ENCODE measurements at regions not wholly inside any gene's neighbourhood (a gene's known extent, or its start where the extent isn't known, plus 50 kb on each side); places are given as distances from the start of the nearest gene placed in this dataset.

GRCh38 chr6:45741437-45742171 is 274.1 kb downstream of the CLIC5 start:
- BruUV-seq (replicated peaks) = no TSS peak
- no peak overlapping the region for H2BK120ac ChIP-seq (ENCODE audit: low read depth, low read length)
- no peak overlapping the region for H3K27ac ChIP-seq (ENCODE audit: insufficient read depth, low read length)
- DNase-seq (peak; percentile 44), ATAC-seq (ENCODE audit: low read depth) (peak; percentile 46)
- no peak overlapping the region for H2AK5ac ChIP-seq (ENCODE audit: low read depth, low read length)
- in situ Hi-C loops (cut with MboI; ENCODE audit: low sequenced_read_pairs) = no loop called here
- ChIA-PET POLR2A (ENCODE audit: unreplicated experiment) (interaction anchor here (1.1 kb wide), 1 partner anchor 364 kb away, joined by 3 read pairs; the partner anchor contains the start of gene SUPT3H), CTCF (interaction anchor here (1.4 kb wide), 1 partner anchor 27 kb away, joined by 3 read pairs; no protein-coding TSS in a partner anchor)
- TF ChIP-seq SMC3 (IDR thresholded peaks at IDR 0.05; ENCODE audit: low read depth, low read length) (no peak), USF2 (IDR thresholded peaks at IDR 0.05; ENCODE audit: low read depth, low read length) (no peak), CEBPB (IDR thresholded peaks at IDR 0.05; ENCODE audit: low read depth, low read length) (no peak), POLR2A (IDR thresholded peaks at IDR 0.05; ENCODE audit: low read depth, low read length) (no peak), MAZ (IDR thresholded peaks at IDR 0.05; ENCODE audit: borderline replicate concordance, low read depth, low read length) (no peak), CHD1 (IDR thresholded peaks at IDR 0.05; ENCODE audit: low read depth, low read length) (no peak), MXI1 (IDR thresholded peaks at IDR 0.05; ENCODE audit: borderline replicate concordance, low read depth, low read length) (no peak), RFX5 (IDR thresholded peaks at IDR 0.05; ENCODE audit: low read depth, low read length) (no peak), BHLHE40 (IDR thresholded peaks at IDR 0.05; ENCODE audit: low read depth, low read length) (no peak)
- TF ChIP-seq, protein P1, sequence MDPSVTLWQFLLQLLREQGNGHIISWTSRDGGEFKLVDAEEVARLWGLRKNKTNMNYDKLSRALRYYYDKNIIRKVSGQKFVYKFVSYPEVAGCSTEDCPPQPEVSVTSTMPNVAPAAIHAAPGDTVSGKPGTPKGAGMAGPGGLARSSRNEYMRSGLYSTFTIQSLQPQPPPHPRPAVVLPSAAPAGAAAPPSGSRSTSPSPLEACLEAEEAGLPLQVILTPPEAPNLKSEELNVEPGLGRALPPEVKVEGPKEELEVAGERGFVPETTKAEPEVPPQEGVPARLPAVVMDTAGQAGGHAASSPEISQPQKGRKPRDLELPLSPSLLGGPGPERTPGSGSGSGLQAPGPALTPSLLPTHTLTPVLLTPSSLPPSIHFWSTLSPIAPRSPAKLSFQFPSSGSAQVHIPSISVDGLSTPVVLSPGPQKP (IDR thresholded peaks at IDR 0.05; ENCODE audit: borderline replicate concordance, low read depth, low read length) = no peak
- no peak overlapping the region for H4K91ac ChIP-seq (ENCODE audit: insufficient read depth, low read depth, low read length)
- H3K14ac ChIP-seq (replicated peaks; ENCODE audit: low read depth, low read length) = no peak overlapping the region; the same call in 1 of the 2 replicates
- no peak overlapping the region for H4K8ac ChIP-seq (ENCODE audit: low read depth in 2 of 2, low read length in 2 of 2)
- peak overlapping the region; percentile 2 for H2AFZ ChIP-seq (replicated peaks; ENCODE audit: low read length, poor library complexity)
- no peak overlapping the region for H2BK15ac ChIP-seq (ENCODE audit: low read depth, low read length)
- H3K9me3 ChIP-seq (ENCODE audit: control insufficient read depth, insufficient read depth, low read length) = no peaks in the 10 kb centered on the region
- no peak overlapping the region for H3K9ac ChIP-seq (ENCODE audit: low read depth, low read length)
- no peak overlapping the region for H2BK5ac ChIP-seq (ENCODE audit: low read depth, low read length, poor library complexity, severe bottlenecking)
- no peak overlapping the region for H3K23ac ChIP-seq (ENCODE audit: low read depth, low read length)
- peak overlapping the region; percentile 8; the same call in 1 of the 2 replicates for H3K4me2 ChIP-seq (ENCODE audit: low read depth, low read length)
- no peak overlapping the region for H3K18ac ChIP-seq (ENCODE audit: low read depth, low read length)
- no peaks in the 10 kb centered on the region for H3K9me1 ChIP-seq (ENCODE audit: insufficient read depth, low read length)
- H3K36me3 ChIP-seq (ENCODE audit: control insufficient read depth, insufficient read depth, low read length) = no peaks in the 10 kb centered on the region
- H3K27me3 ChIP-seq (ENCODE audit: control insufficient read depth, insufficient read depth, low read length) = peaks cover 2% of the 10 kb centered on the region
- no peak overlapping the region for H3K4ac ChIP-seq (ENCODE audit: low read depth, low read length)
- H3K79me1 ChIP-seq (ENCODE audit: low read depth in 1 of 2, low read length in 2 of 2) = no peaks in the 10 kb centered on the region
- no peak overlapping the region for H2AK9ac ChIP-seq (replicated peaks; ENCODE audit: low read depth, low read length, poor library complexity)
- peaks cover 2% of the 10 kb centered on the region; the same call in 1 of the 2 replicates for H3K4me1 ChIP-seq (ENCODE audit: control insufficient read depth, insufficient read depth, low read length)
- no peak overlapping the region for H3K56ac ChIP-seq (ENCODE audit: extremely low read depth, insufficient read depth, low read length)
- dilution Hi-C loops (cut with HindIII; ENCODE audit: low sequenced_read_pairs, unreplicated experiment) = no loop called here
- no peak overlapping the region for H4K5ac ChIP-seq (ENCODE audit: low read depth, low read length)
- H3K4me3 ChIP-seq (ENCODE audit: insufficient read depth, low read depth, low read length) = no peak overlapping the region
- no peak overlapping the region for H2BK20ac ChIP-seq (ENCODE audit: low read depth, low read length)
- intact Hi-C loops (cut with micrococcal nuclease) = no loop called here
- no peaks in the 10 kb centered on the region for H4K20me1 ChIP-seq (ENCODE audit: insufficient read depth, low read length)
- WGBS, 2 experiments (ENCODE audit: extremely low coverage in 2 of 2, insufficient read length in 1 of 2) = 77% methylated on average over 2 of the region's 9 CpGs; no CpG with 5 or more reads in 1 of the 2 experiments
